AG04450 (cell line): ENCODE measurements at regions not wholly inside any gene's neighbourhood (a gene's known extent, or its start where the extent isn't known, plus 50 kb on each side); places are given as distances from the start of the nearest gene placed in this dataset.
"Not testable (repeated sequence)": the region's sequence is repeated elsewhere in the genome, so short reads cannot be mapped to it uniquely, and the experiment has no call there.

Experiments
- CTCF ChIA-PET: fragments of 300-600, 350-600 bp; formaldehyde crosslinking; extraction: SDS; loops from one replicate; lab custom pipeline; 2022; ENCODE audit warnings: antibody characterized with exemption, inconsistent platforms; lab: Charles Lee
- POLR2A ChIA-PET: fragments of 350-600 bp; formaldehyde crosslinking; extraction: SDS; loops from one replicate; lab custom pipeline; 2021; ENCODE audit warnings: antibody characterized with exemption, inconsistent platforms; lab: Yijun Ruan, JAX
- DNase-seq: peaks from one replicate; pipeline ENCODE4 v3.0.0-alpha.2; 2011; ENCODE audit warnings: low read depth, low spot score
- H3K27ac ChIP-seq: one replicate; pipeline ENCODE4 v1.5.1; 2012; ENCODE audit warnings: low read depth, low read length, control low read depth
- H3K27me3 ChIP-seq: one replicate; pipeline ENCODE4 v1.6.0; 2012; ENCODE audit warnings: low read length; ENCODE audit not compliant: control insufficient read depth, insufficient read depth
- H3K4me3 ChIP-seq: 2 replicates; pipeline ENCODE4 v1.5.1; 2011; ENCODE audit warnings: mild to moderate bottlenecking, low read depth, low read length, control low read depth
- H3K9me3 ChIP-seq: 2 replicates; pipeline ENCODE4 v1.5.1; 2012; ENCODE audit warnings: low read length; ENCODE audit not compliant: control insufficient read depth, insufficient read depth
- TF ChIP-seq, protein P1 (sequence below): IDR thresholded peaks from 2 replicates; pipeline ENCODE4 v1.5.1; 2011; ENCODE audit warnings: low read depth, low read length, control low read depth, inconsistent platforms

DNA sequence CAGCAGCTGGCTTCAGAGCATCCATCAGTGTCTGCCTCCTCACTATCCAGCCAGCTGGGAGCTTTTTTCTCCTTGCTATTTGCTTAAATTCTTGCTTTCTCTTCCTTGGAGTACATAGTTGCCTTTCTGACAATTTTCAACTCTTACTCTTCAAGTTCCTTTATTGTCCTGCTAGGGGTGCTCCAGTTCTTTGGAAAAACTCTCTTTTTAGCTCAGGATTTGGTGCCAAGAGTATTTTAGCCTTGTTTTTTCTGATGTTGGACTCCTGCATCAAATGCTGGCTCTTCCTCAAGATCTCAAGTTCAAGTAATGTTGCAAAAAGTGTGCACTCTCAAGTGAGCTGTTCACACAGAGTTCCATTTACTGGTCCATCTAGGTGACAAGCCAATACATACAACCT is 126.4 kb downstream of the KDR start:
- no peak for DNase-seq
- Histone ChIP-seq H3K27ac (no peak overlapping the region), H3K9me3 (no peaks in the 10 kb centered on the region), H3K27me3 (no peaks in the 10 kb centered on the region), H3K4me3 (no peak overlapping the region)
- ChIA-PET POLR2A (no interaction called here), CTCF (interaction anchor here (0.7 to 1.2 kb wide), 3 partner anchors 313 to 323 kb away, joined by 3 to 4 read pairs (median 3); no protein-coding TSS in a partner anchor)
- TF ChIP-seq, protein P1, sequence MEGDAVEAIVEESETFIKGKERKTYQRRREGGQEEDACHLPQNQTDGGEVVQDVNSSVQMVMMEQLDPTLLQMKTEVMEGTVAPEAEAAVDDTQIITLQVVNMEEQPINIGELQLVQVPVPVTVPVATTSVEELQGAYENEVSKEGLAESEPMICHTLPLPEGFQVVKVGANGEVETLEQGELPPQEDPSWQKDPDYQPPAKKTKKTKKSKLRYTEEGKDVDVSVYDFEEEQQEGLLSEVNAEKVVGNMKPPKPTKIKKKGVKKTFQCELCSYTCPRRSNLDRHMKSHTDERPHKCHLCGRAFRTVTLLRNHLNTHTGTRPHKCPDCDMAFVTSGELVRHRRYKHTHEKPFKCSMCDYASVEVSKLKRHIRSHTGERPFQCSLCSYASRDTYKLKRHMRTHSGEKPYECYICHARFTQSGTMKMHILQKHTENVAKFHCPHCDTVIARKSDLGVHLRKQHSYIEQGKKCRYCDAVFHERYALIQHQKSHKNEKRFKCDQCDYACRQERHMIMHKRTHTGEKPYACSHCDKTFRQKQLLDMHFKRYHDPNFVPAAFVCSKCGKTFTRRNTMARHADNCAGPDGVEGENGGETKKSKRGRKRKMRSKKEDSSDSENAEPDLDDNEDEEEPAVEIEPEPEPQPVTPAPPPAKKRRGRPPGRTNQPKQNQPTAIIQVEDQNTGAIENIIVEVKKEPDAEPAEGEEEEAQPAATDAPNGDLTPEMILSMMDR: no peak

DNA sequence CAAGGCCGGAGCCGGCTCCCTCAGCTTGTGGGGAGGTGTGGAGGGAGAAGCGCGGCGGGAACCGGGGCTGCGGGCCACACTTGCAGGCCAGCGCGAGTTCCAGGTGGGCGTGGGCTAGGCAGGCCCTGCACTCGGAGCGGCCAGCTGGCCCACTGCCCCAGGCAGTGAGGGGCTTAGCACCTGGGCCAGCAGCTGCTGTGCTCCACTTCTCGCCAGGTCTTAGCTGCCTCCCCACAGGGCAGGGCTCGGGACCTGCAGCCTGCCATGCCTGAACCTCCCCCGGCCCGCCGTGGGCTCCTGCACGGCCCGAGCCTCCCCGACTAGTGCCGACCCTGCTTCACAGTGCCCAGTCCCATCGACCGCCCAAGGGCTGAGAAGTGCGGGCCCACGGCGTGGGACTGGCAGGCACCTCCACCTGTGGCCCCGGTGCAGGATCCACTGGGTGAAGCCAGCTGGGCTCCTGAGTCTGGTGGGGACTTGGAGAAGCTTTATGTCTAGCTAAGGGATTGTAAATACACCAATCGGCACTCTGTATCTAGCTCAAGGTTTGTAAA is 131.8 kb downstream of the KDR start:
- H3K27ac ChIP-seq, POLR2A ChIA-PET, H3K9me3 ChIP-seq, DNase-seq, H3K4me3 ChIP-seq, H3K27me3 ChIP-seq: not testable (repeated sequence)
- CTCF ChIA-PET: interaction anchor here (1.0 kb wide), 1 partner anchor 22 kb away, joined by 3 read pairs; no protein-coding TSS in a partner anchor

DNA sequence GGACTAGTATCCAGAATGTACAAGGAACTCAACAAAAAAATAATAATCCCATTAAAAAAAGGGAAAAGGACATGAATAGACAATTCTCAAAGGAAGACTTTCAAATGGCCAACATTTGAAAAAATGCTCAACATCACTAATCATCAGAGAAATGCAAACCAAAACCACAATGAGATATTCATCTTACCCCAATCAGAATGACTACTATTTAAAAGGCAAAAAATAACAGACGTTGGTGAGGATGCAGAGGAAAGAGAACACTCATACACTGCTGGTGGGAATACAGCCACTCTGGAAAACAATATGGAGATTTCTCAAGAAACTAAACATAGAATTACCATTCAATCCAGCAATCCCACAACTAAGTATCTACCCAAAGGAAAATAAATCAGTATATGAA is 133.1 kb downstream of the KDR start:
- H3K4me3 ChIP-seq: no peak overlapping the region
- no peak for DNase-seq
- peaks cover 5% of the 10 kb centered on the region; the same call in 1 of the 2 replicates for H3K9me3 ChIP-seq
- ChIA-PET POLR2A (no interaction called here), CTCF (interaction anchor here (0.6 to 3.4 kb wide), 3 partner anchors 21 to 329 kb away, joined by 3 to 16 read pairs (median 3); no protein-coding TSS in a partner anchor)
- TF ChIP-seq, protein P1: no peak
- no peak overlapping the region for H3K27ac ChIP-seq
- H3K27me3 ChIP-seq: no peaks in the 10 kb centered on the region

DNA sequence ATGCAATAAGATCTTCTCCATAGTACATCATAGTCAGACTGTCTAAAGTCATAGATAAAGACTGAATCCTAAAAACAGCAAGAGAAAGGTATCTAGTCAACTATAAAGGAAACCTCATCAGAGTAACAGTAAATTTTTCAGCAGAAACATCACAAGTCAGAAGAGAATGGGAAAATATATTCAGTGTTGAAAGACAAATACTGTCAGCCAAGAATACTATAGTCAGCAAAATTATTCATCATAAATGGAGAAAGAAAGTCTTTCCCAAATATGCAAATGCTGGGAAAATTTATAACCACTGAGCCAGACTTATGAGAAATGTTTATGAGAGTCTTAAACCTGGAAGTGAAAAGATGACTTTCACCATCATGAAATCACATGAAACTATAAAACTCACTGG is 136.7 kb downstream of the KDR start:
- TF ChIP-seq, protein P1: no peak
- Histone ChIP-seq H3K4me3 (no peak overlapping the region), H3K27ac (no peak overlapping the region), H3K9me3 (peaks cover 5% of the 10 kb centered on the region; the same call in 1 of the 2 replicates), H3K27me3 (no peaks in the 10 kb centered on the region)
- ChIA-PET POLR2A (no interaction called here), CTCF (interaction anchor here (1.3 to 3.4 kb wide), 2 partner anchors 17 to 18 kb away, joined by 3 to 16 read pairs; no protein-coding TSS in a partner anchor)
- DNase-seq: no peak

DNA sequence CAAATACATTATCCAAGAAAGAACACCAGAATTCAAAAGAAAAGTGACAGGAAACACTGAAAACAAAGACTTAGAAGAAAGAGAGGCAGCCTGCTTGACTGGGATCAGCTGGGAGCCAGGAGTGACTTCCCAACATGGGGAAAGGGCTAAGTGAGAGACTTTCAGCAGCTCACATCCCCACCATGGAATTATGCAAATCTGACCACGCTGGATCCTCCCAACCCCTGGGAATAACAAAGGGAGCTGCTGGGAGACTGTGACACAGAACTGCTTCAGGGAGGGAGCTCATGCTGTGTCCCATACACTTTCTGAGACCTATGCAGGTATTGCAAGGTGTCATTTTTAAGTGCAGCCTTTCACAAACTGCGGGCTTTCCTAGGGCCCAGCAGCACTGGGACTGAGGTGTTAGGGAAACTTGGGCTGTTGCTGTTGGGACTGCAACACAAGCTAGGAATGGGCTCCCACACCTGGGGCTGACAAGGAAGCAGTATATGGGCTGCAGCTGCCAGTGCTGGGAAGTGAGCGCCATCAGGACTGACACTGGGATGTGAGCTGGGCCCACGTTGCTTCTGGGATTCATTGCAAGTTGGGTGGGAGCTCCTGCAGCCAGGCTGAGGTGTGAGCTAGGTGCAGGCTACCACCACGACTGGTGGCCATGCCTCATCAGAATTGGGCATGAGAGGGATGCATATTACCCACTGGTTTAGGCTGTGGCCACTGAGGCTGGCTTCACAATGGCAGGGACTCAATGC is 139.1 kb downstream of the KDR start:
- no peaks in the 10 kb centered on the region for H3K9me3 ChIP-seq
- ChIA-PET CTCF (interaction anchor here (1.1 kb wide), 1 partner anchor 15 kb away, joined by 3 read pairs; no protein-coding TSS in a partner anchor), POLR2A (no interaction called here)
- no peak for DNase-seq
- no peak overlapping the region for H3K27ac ChIP-seq
- no peak overlapping the region for H3K4me3 ChIP-seq
- no peaks in the 10 kb centered on the region for H3K27me3 ChIP-seq
- TF ChIP-seq, protein P1: no peak
